PC-9 (cell line): ENCODE measurements at regions not wholly inside any gene's neighbourhood (a gene's known extent, or its start where the extent isn't known, plus 50 kb on each side); places are given as distances from the start of the nearest gene placed in this dataset.

ENCODE experiments used
- BruUV-seq: library from RNA; stranded (reverse); fragments of 400-500 nt; replicated peaks from 2 replicates; lab custom pipeline; 2021; lab: Mats Ljungman, UMichigan
- CTCF ChIA-PET: fragments of 300-600 bp; sonication (Branson Sonifier 250); formaldehyde crosslinking; loops from one replicate; lab custom pipeline; 2022; ENCODE audit warnings: antibody characterized with exemption; lab: Charles Lee
- POLR2A ChIA-PET: fragments of 300-600 bp; sonication (Branson Sonifier 250); formaldehyde crosslinking; loops from one replicate; lab custom pipeline; 2022; ENCODE audit warnings: antibody characterized with exemption; ENCODE audit not compliant: unreplicated experiment; lab: Charles Lee
- DNase-seq, 2 experiments: peaks; one replicate each; pipeline versions ENCODE4 v3.0.0 to v3.0.0-alpha.2; 2015 to 2022; ENCODE audit warnings: mixed read lengths in 1 of 2
- H2AFZ ChIP-seq: fragments of 200-600 bp; sonication (generic); 2 replicates; pipeline ENCODE4 v1.8.1; 2017; ENCODE audit warnings: antibody characterized with exemption
- H3F3A ChIP-seq: fragments of 200-600 bp; sonication (generic); 2 replicates; pipeline ENCODE4 v1.8.1; 2017; ENCODE audit warnings: antibody characterized with exemption, mild to moderate bottlenecking, low read depth; ENCODE audit not compliant: insufficient read depth
- H3K27ac ChIP-seq: fragments of 200-600 bp; sonication (generic); 2 replicates; pipeline ENCODE4 v1.6.1; 2016; ENCODE audit warnings: mixed run types
- H3K27me3 ChIP-seq: fragments of 200-600 bp; sonication (generic); 2 replicates; pipeline ENCODE4 v1.6.1; 2016; ENCODE audit warnings: low read depth, mixed run types; ENCODE audit not compliant: insufficient read depth
- H3K36me3 ChIP-seq: fragments of 200-600 bp; sonication (generic); 2 replicates; pipeline ENCODE4 v1.6.1; 2016; ENCODE audit warnings: low read depth, mixed run types
- H3K4me1 ChIP-seq: fragments of 200-600 bp; sonication (generic); replicated peaks from 2 replicates; pipeline ENCODE4 v1.6.1; 2016; ENCODE audit warnings: mixed run types; ENCODE audit not compliant: insufficient read depth
- H3K4me2 ChIP-seq: fragments of 200-600 bp; sonication (generic); 2 replicates; pipeline ENCODE4 v1.6.1; 2017; ENCODE audit warnings: mixed run types
- H3K4me3 ChIP-seq: fragments of 200-600 bp; sonication (generic); 2 replicates; pipeline ENCODE4 v1.6.1; 2016; ENCODE audit warnings: mixed run types
- H3K79me2 ChIP-seq: fragments of 200-600 bp; sonication (generic); 2 replicates; pipeline ENCODE4 v1.6.1; 2017; ENCODE audit warnings: low read depth, mixed run types
- H3K9me2 ChIP-seq: fragments of 200-600 bp; sonication (generic); 2 replicates; pipeline ENCODE4 v1.8.1; 2017; ENCODE audit warnings: mild to moderate bottlenecking; ENCODE audit not compliant: insufficient read depth
- H3K9me3 ChIP-seq: fragments of 200-600 bp; sonication (generic); 2 replicates; pipeline ENCODE4 v1.8.1; 2016; ENCODE audit warnings: low read depth; ENCODE audit not compliant: insufficient read depth
- H4K20me1 ChIP-seq: fragments of 200-600 bp; sonication (generic); 2 replicates; pipeline ENCODE4 v1.8.1; 2017; ENCODE audit not compliant: insufficient read depth
- EZH2 ChIP-seq: fragments of 200-600 bp; sonication (generic); IDR thresholded peaks from 2 replicates; pipeline ENCODE4 v1.8.0; 2017; ENCODE audit warnings: antibody characterized with exemption, low read depth
- intact Hi-C: fragments of 100-400 bp; cut with micrococcal nuclease; formaldehyde crosslinking; loops from one replicate; pipeline ENCODE4 v1.10.0; 2022; ENCODE audit not compliant: unreplicated experiment
- TF ChIP-seq, protein P1 (sequence below): fragments of 200-600 bp; sonication (generic); conservative IDR thresholded peaks from 2 replicates; pipeline ENCODE4 v1.6.1; 2017; ENCODE audit warnings: mixed run types, antibody characterized with exemption, mild to moderate bottlenecking, moderate library complexity

DNA sequence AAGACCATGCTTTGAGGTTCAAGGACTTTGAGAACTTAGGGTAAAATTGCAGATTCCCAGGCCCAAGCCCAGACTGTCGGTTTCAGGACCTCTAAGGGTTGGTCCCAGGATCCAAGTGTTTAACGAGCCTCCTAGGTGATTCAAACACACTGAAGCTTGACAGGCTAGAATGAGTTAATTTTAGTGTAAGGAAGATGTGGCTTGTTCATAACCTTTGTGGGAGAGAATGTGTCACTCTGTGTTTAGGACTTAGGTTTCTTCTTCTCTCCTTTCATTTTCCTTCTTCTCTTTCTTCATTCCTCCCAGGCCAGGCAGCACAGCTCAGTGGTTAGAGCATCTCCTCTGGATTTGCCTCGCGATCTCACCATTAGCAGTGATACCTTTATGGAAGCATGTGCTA lies 104.8 kb upstream of the KCNG1 start:
- Histone ChIP-seq H3K9me2 (no peaks in the 10 kb centered on the region), H3K27me3 (no peaks in the 10 kb centered on the region), H3K9me3 (no peaks in the 10 kb centered on the region), H3K4me1 (peaks cover 52% of the 10 kb centered on the region), H3K4me2 (0 out of 2 replicates have a peak overlapping the region, but pooled peaks have one; percentile 10), H3F3A (peaks cover 18% of the 10 kb centered on the region; the same call in 1 of the 2 replicates), H3K4me3 (no peak overlapping the region), H3K79me2 (no peaks in the 10 kb centered on the region), H3K36me3 (no peaks in the 10 kb centered on the region), H4K20me1 (no peaks in the 10 kb centered on the region), H2AFZ (no peak overlapping the region), H3K27ac (no peak overlapping the region)
- TF ChIP-seq, protein P1, sequence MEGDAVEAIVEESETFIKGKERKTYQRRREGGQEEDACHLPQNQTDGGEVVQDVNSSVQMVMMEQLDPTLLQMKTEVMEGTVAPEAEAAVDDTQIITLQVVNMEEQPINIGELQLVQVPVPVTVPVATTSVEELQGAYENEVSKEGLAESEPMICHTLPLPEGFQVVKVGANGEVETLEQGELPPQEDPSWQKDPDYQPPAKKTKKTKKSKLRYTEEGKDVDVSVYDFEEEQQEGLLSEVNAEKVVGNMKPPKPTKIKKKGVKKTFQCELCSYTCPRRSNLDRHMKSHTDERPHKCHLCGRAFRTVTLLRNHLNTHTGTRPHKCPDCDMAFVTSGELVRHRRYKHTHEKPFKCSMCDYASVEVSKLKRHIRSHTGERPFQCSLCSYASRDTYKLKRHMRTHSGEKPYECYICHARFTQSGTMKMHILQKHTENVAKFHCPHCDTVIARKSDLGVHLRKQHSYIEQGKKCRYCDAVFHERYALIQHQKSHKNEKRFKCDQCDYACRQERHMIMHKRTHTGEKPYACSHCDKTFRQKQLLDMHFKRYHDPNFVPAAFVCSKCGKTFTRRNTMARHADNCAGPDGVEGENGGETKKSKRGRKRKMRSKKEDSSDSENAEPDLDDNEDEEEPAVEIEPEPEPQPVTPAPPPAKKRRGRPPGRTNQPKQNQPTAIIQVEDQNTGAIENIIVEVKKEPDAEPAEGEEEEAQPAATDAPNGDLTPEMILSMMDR = no peak
- no peak for TF ChIP-seq EZH2
- DNase-seq = no peak
- no TSS peak for BruUV-seq
- ChIA-PET POLR2A (no interaction called here), CTCF (interaction anchor here (0.5 kb wide), 1 partner anchor 334 kb away, joined by 3 read pairs; no protein-coding TSS in a partner anchor)
- intact Hi-C loops = no loop called here

DNA sequence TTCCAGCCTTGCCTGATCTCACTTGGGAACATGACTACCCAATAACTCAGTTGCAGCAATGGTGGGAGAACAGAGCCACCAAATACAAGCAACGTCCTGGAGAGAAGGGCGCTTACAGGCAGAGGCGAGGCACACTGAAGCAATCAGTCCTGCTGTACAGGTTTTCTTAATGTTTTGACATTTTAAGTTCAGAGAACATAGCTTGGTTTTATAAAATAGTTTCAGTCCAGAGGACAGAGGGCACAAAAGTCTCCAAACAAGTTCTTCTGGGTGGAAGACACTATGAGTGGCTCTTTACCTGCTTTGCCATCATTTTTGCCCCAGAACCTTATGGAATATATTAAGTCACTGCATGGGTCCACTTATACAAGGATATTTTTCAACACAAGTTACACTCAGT lies 103.4 kb upstream of the KCNG1 start:
- H3K79me2 ChIP-seq = no peaks in the 10 kb centered on the region
- H3K4me1 ChIP-seq = peaks cover 65% of the 10 kb centered on the region
- no peak overlapping the region for H2AFZ ChIP-seq
- POLR2A ChIA-PET = no interaction called here
- intact Hi-C loops = no loop called here
- TF ChIP-seq EZH2 = no peak
- TF ChIP-seq, protein P1 = no peak
- no TSS peak for BruUV-seq
- no peaks in the 10 kb centered on the region for H3K9me3 ChIP-seq
- peak in 1 of 2 experiments; percentile 74 for DNase-seq
- H3K27ac ChIP-seq = no peak overlapping the region
- no peaks in the 10 kb centered on the region for H4K20me1 ChIP-seq
- H3K9me2 ChIP-seq = no peaks in the 10 kb centered on the region
- H3K27me3 ChIP-seq = no peaks in the 10 kb centered on the region
- CTCF ChIA-PET = no interaction called here
- no peaks in the 10 kb centered on the region for H3K36me3 ChIP-seq
- H3K4me2 ChIP-seq = peak overlapping the region; percentile 41
- peaks cover 32% of the 10 kb centered on the region; the same call in 1 of the 2 replicates for H3F3A ChIP-seq
- H3K4me3 ChIP-seq = no peak overlapping the region

DNA sequence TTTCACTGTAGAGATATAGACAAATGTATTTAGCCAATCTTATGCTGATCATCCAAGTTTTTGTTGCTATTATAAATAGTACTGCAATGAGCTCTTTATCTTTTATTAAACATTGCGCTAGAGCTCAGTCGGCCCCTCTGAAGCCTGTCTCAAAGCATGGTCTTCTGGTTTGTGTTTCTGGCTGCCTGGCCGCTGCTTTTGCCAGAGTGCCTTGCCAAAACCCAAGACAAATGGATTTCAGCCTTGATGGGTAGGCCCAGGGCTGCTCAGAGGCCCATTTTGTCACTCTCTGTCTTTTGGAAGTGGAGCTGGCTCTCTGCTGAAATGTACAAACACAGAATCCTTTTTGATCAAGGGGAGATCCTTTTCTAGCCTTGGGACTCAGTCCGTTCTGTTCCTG lies 102.9 kb upstream of the KCNG1 start:
- no TSS peak for BruUV-seq
- intact Hi-C loops = no loop called here

More for the DNA sequence above, 102.9 kb upstream of the KCNG1 start:
- H3K27me3 ChIP-seq = no peaks in the 10 kb centered on the region
- peaks cover 71% of the 10 kb centered on the region for H3K4me1 ChIP-seq
- no peaks in the 10 kb centered on the region for H3K79me2 ChIP-seq
- peak overlapping the region; percentile 41; the same call in 1 of the 2 replicates for H3K4me2 ChIP-seq
- H3K4me3 ChIP-seq = no peak overlapping the region
- no peaks in the 10 kb centered on the region for H3K36me3 ChIP-seq
- no peak overlapping the region for H3K27ac ChIP-seq
- H3K9me3 ChIP-seq = no peaks in the 10 kb centered on the region
- H3F3A ChIP-seq = peaks cover 33% of the 10 kb centered on the region; the same call in 1 of the 2 replicates
- H2AFZ ChIP-seq = no peak overlapping the region
- no peak for TF ChIP-seq EZH2
- TF ChIP-seq, protein P1 = no peak
- DNase-seq = no peak
- H3K9me2 ChIP-seq = no peaks in the 10 kb centered on the region
- no peaks in the 10 kb centered on the region for H4K20me1 ChIP-seq
- POLR2A ChIA-PET = no interaction called here
- CTCF ChIA-PET = no interaction called here
